HG02973 (cell line): ENCODE measurements at regions not wholly inside any gene's neighbourhood (a gene's known extent, or its start where the extent isn't known, plus 50 kb on each side); places are given as distances from the start of the nearest gene placed in this dataset.
"Not testable (repeated sequence)": the region's sequence is repeated elsewhere in the genome, so short reads cannot be mapped to it uniquely, and the experiment has no call there.

Experiments
- ATAC-seq: cut with Tn5 transposase; IDR thresholded peaks from one replicate; pipeline ENCODE4 v1.9.1; 2021; ENCODE audit warnings: moderate library complexity; ENCODE audit not compliant: unreplicated experiment

- no peak for ATAC-seq
Observed at GRCh38 chr6:99668036-99668705, 61.5 kb downstream of the PRDM13 start.

- ATAC-seq = no peak
Observed at GRCh38 chr6:99689916-99690685, 83.5 kb downstream of the PRDM13 start.

GRCh38 chr6:99702287-99702686 is 95.7 kb downstream of the PRDM13 start:
- ATAC-seq = not testable (repeated sequence)

- no peak for ATAC-seq
Observed at GRCh38 chr6:99709062-99709461, 102.4 kb downstream of the PRDM13 start.

GRCh38 chr6:99711302-99711701 is 104.7 kb downstream of the PRDM13 start:
- no peak for ATAC-seq

- no peak for ATAC-seq
Observed at GRCh38 chr6:99711925-99712324, 105.3 kb downstream of the PRDM13 start.

GRCh38 chr6:99712519-99712918 is 105.9 kb downstream of the PRDM13 start:
- no peak for ATAC-seq

- ATAC-seq = not testable (repeated sequence)
Observed at GRCh38 chr6:99722043-99722442, 115.4 kb downstream of the PRDM13 start.

- ATAC-seq = not testable (repeated sequence)
Observed at GRCh38 chr6:99730237-99730636, 123.6 kb downstream of the PRDM13 start.

- ATAC-seq = no peak
Observed at GRCh38 chr6:99736302-99736701, 129.7 kb downstream of the PRDM13 start.

GRCh38 chr6:99739526-99739925 is 132.9 kb downstream of the PRDM13 start:
- no peak for ATAC-seq

- no peak for ATAC-seq
Observed at GRCh38 chr6:99741092-99741491, 134.5 kb downstream of the PRDM13 start.

- no peak for ATAC-seq
Observed at GRCh38 chr6:99743647-99744046, 137.0 kb downstream of the PRDM13 start.

- no peak for ATAC-seq
Observed at GRCh38 chr6:99745651-99746050, 139.0 kb downstream of the PRDM13 start.

- peak; percentile 87 for ATAC-seq
Observed at GRCh38 chr6:99746261-99746895, 139.7 kb downstream of the PRDM13 start.

- no peak for ATAC-seq
Observed at GRCh38 chr6:99761711-99762110, 155.1 kb downstream of the PRDM13 start.

- no peak for ATAC-seq
Observed at GRCh38 chr6:99768166-99768565, 161.5 kb downstream of the PRDM13 start.

- no peak for ATAC-seq
Observed at GRCh38 chr6:99779631-99780555, 173.3 kb downstream of the PRDM13 start.

GRCh38 chr6:99780556-99780885 is 173.9 kb downstream of the PRDM13 start:
- no peak for ATAC-seq

- ATAC-seq = peak; percentile 47
Observed at GRCh38 chr6:99789767-99790166, 183.1 kb downstream of the PRDM13 start.

- no peak for ATAC-seq
Observed at GRCh38 chr6:99790679-99791078, 184.0 kb downstream of the PRDM13 start.
